ENCODE measurements at regions not wholly inside any gene's neighbourhood (a gene's known extent, or its start where the extent isn't known, plus 50 kb on each side); places are given as distances from the start of the nearest gene placed in this dataset.

DNA sequence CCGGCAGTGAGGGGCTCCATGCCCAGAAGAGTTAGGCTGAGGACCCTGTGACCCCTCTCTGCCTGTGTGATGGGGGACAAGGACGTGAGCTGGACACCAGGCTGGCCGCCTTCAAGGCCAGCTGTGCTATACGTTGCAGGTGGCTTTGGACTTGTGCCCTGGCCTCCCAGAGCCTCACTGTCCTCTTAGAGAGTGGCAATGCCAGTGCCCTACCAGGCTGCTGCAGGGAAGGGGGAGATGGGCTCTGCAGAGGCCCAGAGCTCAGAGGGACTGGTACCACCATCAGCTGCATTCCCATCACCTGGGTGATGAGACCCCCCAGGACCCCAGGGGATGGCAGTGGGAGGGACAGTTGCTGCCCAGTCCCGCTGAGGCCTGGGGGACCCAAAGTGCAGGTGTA lies 90.4 kb upstream of the SHISAL1 start:
- TF ChIP-seq, protein P1, sequence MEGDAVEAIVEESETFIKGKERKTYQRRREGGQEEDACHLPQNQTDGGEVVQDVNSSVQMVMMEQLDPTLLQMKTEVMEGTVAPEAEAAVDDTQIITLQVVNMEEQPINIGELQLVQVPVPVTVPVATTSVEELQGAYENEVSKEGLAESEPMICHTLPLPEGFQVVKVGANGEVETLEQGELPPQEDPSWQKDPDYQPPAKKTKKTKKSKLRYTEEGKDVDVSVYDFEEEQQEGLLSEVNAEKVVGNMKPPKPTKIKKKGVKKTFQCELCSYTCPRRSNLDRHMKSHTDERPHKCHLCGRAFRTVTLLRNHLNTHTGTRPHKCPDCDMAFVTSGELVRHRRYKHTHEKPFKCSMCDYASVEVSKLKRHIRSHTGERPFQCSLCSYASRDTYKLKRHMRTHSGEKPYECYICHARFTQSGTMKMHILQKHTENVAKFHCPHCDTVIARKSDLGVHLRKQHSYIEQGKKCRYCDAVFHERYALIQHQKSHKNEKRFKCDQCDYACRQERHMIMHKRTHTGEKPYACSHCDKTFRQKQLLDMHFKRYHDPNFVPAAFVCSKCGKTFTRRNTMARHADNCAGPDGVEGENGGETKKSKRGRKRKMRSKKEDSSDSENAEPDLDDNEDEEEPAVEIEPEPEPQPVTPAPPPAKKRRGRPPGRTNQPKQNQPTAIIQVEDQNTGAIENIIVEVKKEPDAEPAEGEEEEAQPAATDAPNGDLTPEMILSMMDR (conservative IDR thresholded peaks at IDR 0.05; ENCODE audit: low read length), result no peak
- no peak for TF ChIP-seq EZH2phosphoT487 (IDR thresholded peaks at IDR 0.05; ENCODE audit: borderline replicate concordance, low read depth, low read length)

All from OCI-LY7 (cell line).